DND-41 (cell line): ENCODE measurements at regions not wholly inside any gene's neighbourhood (a gene's known extent, or its start where the extent isn't known, plus 50 kb on each side); places are given as distances from the start of the nearest gene placed in this dataset.

ENCODE experiments used
- ATAC-seq: fragments of 200-7000 bp; cut with Tn5 transposase; 3 replicates; pipeline ENCODE4 v1.9.1; 2021; ENCODE audit warnings: low read depth; ENCODE audit not compliant: insufficient read depth
- DNase-seq: peaks from one replicate; pipeline ENCODE4 v3.0.0-alpha.2; 2020
- H2AFZ ChIP-seq: 2 replicates; pipeline ENCODE4 v1.6.0; 2012; ENCODE audit warnings: low read depth, low read length
- H3K27ac ChIP-seq: 2 replicates; pipeline ENCODE4 v1.5.1; 2012; ENCODE audit warnings: low read length, inconsistent platforms
- H3K27me3 ChIP-seq: fragments of 200-600 bp; sonication (generic); 2 replicates; pipeline ENCODE4 v1.6.0; 2012; ENCODE audit warnings: low read length, mild to moderate bottlenecking, inconsistent platforms; ENCODE audit not compliant: insufficient read depth, poor library complexity
- H3K36me3 ChIP-seq: 2 replicates; pipeline ENCODE4 v1.5.1; 2012; ENCODE audit warnings: low read length, inconsistent platforms; ENCODE audit not compliant: insufficient read depth
- H3K4me1 ChIP-seq: 2 replicates; pipeline ENCODE4 v1.5.1; 2012; ENCODE audit warnings: mild to moderate bottlenecking, low read length; ENCODE audit not compliant: insufficient read depth
- H3K4me2 ChIP-seq: 2 replicates; pipeline ENCODE4 v1.6.0; 2012; ENCODE audit warnings: mild to moderate bottlenecking, moderate library complexity, low read length, inconsistent platforms; ENCODE audit not compliant: insufficient read depth
- H3K4me3 ChIP-seq, 2 experiments: fragments of 200-600 bp in 1 of 2; shearing (Covaris generic) in 1 of 2; 2 replicates each; pipeline ENCODE4 v1.5.1; 2012 to 2016; ENCODE audit warnings: inconsistent platforms in 2 of 2, low read length in 2 of 2, mild to moderate bottlenecking in 2 of 2, low read depth in 1 of 2, moderate library complexity in 1 of 2
- H3K79me2 ChIP-seq: 2 replicates; pipeline ENCODE4 v1.6.0; 2012; ENCODE audit warnings: low read length, inconsistent platforms; ENCODE audit not compliant: insufficient read depth
- H3K9ac ChIP-seq: 2 replicates; pipeline ENCODE4 v1.6.0; 2012; ENCODE audit warnings: low read depth, mild to moderate bottlenecking, inconsistent platforms, low read length, moderate library complexity
- H3K9me3 ChIP-seq: 2 replicates; pipeline ENCODE4 v1.5.1; 2012; ENCODE audit warnings: low read length, moderate library complexity, mild to moderate bottlenecking, inconsistent platforms; ENCODE audit not compliant: insufficient read depth, severe bottlenecking
- H4K20me1 ChIP-seq: 2 replicates; pipeline ENCODE4 v1.6.0; 2012; ENCODE audit warnings: low read length; ENCODE audit not compliant: insufficient read depth
- EZH2 ChIP-seq: IDR thresholded peaks from 3 replicates; pipeline ENCODE4 v1.6.1; 2012; ENCODE audit warnings: borderline replicate concordance, low read depth, mild to moderate bottlenecking, moderate library complexity, low read length, inconsistent platforms; ENCODE audit not compliant: severe bottlenecking
- TF ChIP-seq, protein P1 (sequence below): IDR thresholded peaks from 2 replicates; pipeline ENCODE4 v1.5.1; 2012; ENCODE audit warnings: borderline replicate concordance, low read length, moderate library complexity, mild to moderate bottlenecking; ENCODE audit not compliant: poor library complexity, severe bottlenecking; ENCODE audit errors: extremely low read depth

DNA sequence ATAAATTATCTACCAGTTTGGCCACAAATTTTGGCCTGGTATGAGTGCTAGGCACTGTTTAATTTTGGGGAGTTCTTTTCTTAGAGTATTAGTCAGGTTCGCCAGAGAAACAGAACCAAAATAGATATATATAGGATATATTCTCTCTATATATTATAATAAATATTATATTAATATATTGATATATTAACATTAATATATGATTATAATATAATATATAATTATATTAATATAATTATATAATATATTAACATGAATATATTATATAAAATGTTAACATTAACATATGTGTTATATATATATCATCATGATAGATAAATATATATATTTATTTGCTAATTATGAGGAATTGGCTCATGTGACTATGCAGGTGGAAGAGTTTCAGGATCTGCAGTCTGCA is 137.8 kb upstream of the CHRNA7 start:
- H3K9ac ChIP-seq, result no peak overlapping the region
- H3K27me3 ChIP-seq, result no peaks in the 10 kb centered on the region
- TF ChIP-seq EZH2, result no peak
- TF ChIP-seq, protein P1, sequence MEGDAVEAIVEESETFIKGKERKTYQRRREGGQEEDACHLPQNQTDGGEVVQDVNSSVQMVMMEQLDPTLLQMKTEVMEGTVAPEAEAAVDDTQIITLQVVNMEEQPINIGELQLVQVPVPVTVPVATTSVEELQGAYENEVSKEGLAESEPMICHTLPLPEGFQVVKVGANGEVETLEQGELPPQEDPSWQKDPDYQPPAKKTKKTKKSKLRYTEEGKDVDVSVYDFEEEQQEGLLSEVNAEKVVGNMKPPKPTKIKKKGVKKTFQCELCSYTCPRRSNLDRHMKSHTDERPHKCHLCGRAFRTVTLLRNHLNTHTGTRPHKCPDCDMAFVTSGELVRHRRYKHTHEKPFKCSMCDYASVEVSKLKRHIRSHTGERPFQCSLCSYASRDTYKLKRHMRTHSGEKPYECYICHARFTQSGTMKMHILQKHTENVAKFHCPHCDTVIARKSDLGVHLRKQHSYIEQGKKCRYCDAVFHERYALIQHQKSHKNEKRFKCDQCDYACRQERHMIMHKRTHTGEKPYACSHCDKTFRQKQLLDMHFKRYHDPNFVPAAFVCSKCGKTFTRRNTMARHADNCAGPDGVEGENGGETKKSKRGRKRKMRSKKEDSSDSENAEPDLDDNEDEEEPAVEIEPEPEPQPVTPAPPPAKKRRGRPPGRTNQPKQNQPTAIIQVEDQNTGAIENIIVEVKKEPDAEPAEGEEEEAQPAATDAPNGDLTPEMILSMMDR, result no peak
- no peaks in the 10 kb centered on the region for H3K4me1 ChIP-seq
- no peaks in the 10 kb centered on the region for H3K9me3 ChIP-seq
- DNase-seq (no peak), ATAC-seq (no peak)
- no peak overlapping the region for H2AFZ ChIP-seq
- no peak overlapping the region for H3K27ac ChIP-seq
- H3K36me3 ChIP-seq, result no peaks in the 10 kb centered on the region
- no peak overlapping the region for H3K4me3 ChIP-seq
- H4K20me1 ChIP-seq, result no peaks in the 10 kb centered on the region
- H3K4me2 ChIP-seq, result no peak overlapping the region
- no peaks in the 10 kb centered on the region for H3K79me2 ChIP-seq

GRCh38 chr15:31893780-31894179 is 136.5 kb upstream of the CHRNA7 start:
- H3K4me2 ChIP-seq, result no peak overlapping the region
- H3K9ac ChIP-seq, result no peak overlapping the region
- no peaks in the 10 kb centered on the region for H3K27me3 ChIP-seq
- DNase-seq (no peak), ATAC-seq (no peak)
- no peaks in the 10 kb centered on the region for H3K79me2 ChIP-seq
- H3K4me3 ChIP-seq, result no peak overlapping the region
- TF ChIP-seq, protein P1, result no peak
- TF ChIP-seq EZH2, result no peak
- no peaks in the 10 kb centered on the region for H3K9me3 ChIP-seq
- no peaks in the 10 kb centered on the region for H4K20me1 ChIP-seq
- no peak overlapping the region for H2AFZ ChIP-seq
- no peaks in the 10 kb centered on the region for H3K36me3 ChIP-seq
- no peak overlapping the region for H3K27ac ChIP-seq
- H3K4me1 ChIP-seq, result no peaks in the 10 kb centered on the region

- no peak for DNase-seq
- Histone ChIP-seq H3K4me3 (no peak overlapping the region), H3K27ac (no peak overlapping the region), H3K36me3 (no peaks in the 10 kb centered on the region), H3K9ac (no peak overlapping the region), H3K9me3 (no peaks in the 10 kb centered on the region), H2AFZ (no peak overlapping the region), H3K4me2 (no peak overlapping the region), H3K79me2 (no peaks in the 10 kb centered on the region), H3K4me1 (no peaks in the 10 kb centered on the region), H4K20me1 (no peaks in the 10 kb centered on the region), H3K27me3 (no peaks in the 10 kb centered on the region)
- ATAC-seq, result no peak
- TF ChIP-seq, protein P1, result no peak
- no peak for TF ChIP-seq EZH2
Observed at GRCh38 chr15:31897746-31898145, 132.6 kb upstream of the CHRNA7 start.

- H4K20me1 ChIP-seq, result no peaks in the 10 kb centered on the region
- TF ChIP-seq, protein P1, result no peak
- no peak for TF ChIP-seq EZH2
- no peaks in the 10 kb centered on the region for H3K79me2 ChIP-seq
- no peak for DNase-seq
- H3K36me3 ChIP-seq, result no peaks in the 10 kb centered on the region
- H3K4me2 ChIP-seq, result no peak overlapping the region
- H3K4me3 ChIP-seq, result no peak overlapping the region
- no peaks in the 10 kb centered on the region for H3K4me1 ChIP-seq
- no peaks in the 10 kb centered on the region for H3K27me3 ChIP-seq
- H3K27ac ChIP-seq, result no peak overlapping the region
- no peak overlapping the region for H3K9ac ChIP-seq
- no peaks in the 10 kb centered on the region for H3K9me3 ChIP-seq
- no peak for ATAC-seq
- no peak overlapping the region for H2AFZ ChIP-seq
Observed at GRCh38 chr15:31901501-31901900, 128.8 kb upstream of the CHRNA7 start.
